ENCODE measurements at regions not wholly inside any gene's neighbourhood (a gene's known extent, or its start where the extent isn't known, plus 50 kb on each side); places are given as distances from the start of the nearest gene placed in this dataset.

DNA sequence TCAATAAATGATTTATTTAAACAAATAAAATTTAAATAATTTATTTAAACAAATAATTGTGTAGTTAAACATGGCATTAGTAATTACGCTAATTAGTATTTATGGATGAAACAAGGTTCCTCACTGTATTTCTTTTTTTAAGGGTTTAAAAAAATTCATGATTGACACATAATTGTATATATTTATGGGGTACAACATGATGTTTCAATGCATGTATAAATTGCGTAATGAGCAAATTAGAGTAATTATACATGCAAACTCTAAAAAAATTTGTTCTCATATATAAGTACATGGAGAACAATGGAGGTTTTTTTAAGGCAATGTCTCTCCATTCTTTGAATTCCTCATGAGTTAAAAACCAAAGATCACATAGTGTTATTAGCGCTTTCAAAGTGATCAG lies 115.7 kb upstream of the KLF3 start:
- Histone ChIP-seq H3K4me1 (ENCODE audit: insufficient read depth, low read length, severe bottlenecking) (no peaks in the 10 kb centered on the region), H3F3A (ENCODE audit: insufficient read depth, low read length) (no peaks in the 10 kb centered on the region), H3K4me2 (ENCODE audit: low read length) (no peak overlapping the region), H3K9ac (ENCODE audit: low read length) (no peak overlapping the region), H3K27ac (ENCODE audit: low read depth, low read length, poor library complexity, severe bottlenecking) (no peak overlapping the region), H4K20me1 (ENCODE audit: insufficient read depth, low read length) (no peaks in the 10 kb centered on the region), H3K36me3 (ENCODE audit: insufficient read depth, low read length) (no peaks in the 10 kb centered on the region), H3K79me2 (ENCODE audit: insufficient read depth, low read length) (no peaks in the 10 kb centered on the region), H3K9me2 (ENCODE audit: low read depth, low read length) (no peaks in the 10 kb centered on the region), H3K4me3 (ENCODE audit: low read depth, low read length, poor library complexity, severe bottlenecking) (no peak overlapping the region), H3K9me3 (ENCODE audit: low read length) (no peaks in the 10 kb centered on the region), H3K27me3 (ENCODE audit: insufficient read depth, low read length) (no peaks in the 10 kb centered on the region), H2AFZ (ENCODE audit: low read length) (no peak overlapping the region)
- no peak for TF ChIP-seq EZH2 (IDR thresholded peaks at IDR 0.05; ENCODE audit: borderline replicate concordance, low read length)

DNA sequence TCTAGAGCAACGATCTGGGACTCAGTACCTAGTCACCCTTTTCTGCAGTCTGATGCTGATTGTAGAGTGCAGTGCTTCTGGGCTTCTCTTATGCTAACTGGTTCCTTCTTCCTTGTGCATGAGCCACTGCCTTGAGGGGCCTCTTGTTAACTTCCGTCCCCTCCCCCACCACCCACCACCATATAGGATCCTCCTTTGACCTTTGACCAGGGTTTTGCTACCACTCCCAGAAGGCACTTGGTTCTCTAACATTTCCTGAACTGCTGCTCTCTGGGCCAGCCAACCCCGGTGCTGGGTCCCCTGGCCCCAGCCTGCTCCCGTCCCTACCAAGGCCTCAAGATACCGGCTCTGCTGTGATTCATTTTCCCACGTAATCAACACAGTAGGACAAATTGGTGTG lies 104.6 kb upstream of the KLF3 start:
- Histone ChIP-seq H3K27me3 (ENCODE audit: insufficient read depth, low read length) (no peaks in the 10 kb centered on the region), H3K9ac (ENCODE audit: low read length) (no peak overlapping the region), H3K4me3 (ENCODE audit: low read depth, low read length, poor library complexity, severe bottlenecking) (no peak overlapping the region), H3K36me3 (ENCODE audit: insufficient read depth, low read length) (no peaks in the 10 kb centered on the region), H3K4me1 (ENCODE audit: insufficient read depth, low read length, severe bottlenecking) (no peaks in the 10 kb centered on the region), H2AFZ (ENCODE audit: low read length) (no peak overlapping the region), H3K9me2 (ENCODE audit: low read depth, low read length) (no peaks in the 10 kb centered on the region), H3K9me3 (ENCODE audit: low read length) (no peaks in the 10 kb centered on the region), H3K79me2 (ENCODE audit: insufficient read depth, low read length) (no peaks in the 10 kb centered on the region), H4K20me1 (ENCODE audit: insufficient read depth, low read length) (no peaks in the 10 kb centered on the region), H3K4me2 (ENCODE audit: low read length) (no peak overlapping the region), H3F3A (ENCODE audit: insufficient read depth, low read length) (no peaks in the 10 kb centered on the region), H3K27ac (ENCODE audit: low read depth, low read length, poor library complexity, severe bottlenecking) (no peak overlapping the region)
- no peak for TF ChIP-seq EZH2 (IDR thresholded peaks at IDR 0.05; ENCODE audit: borderline replicate concordance, low read length)
- TF ChIP-seq, protein P1, sequence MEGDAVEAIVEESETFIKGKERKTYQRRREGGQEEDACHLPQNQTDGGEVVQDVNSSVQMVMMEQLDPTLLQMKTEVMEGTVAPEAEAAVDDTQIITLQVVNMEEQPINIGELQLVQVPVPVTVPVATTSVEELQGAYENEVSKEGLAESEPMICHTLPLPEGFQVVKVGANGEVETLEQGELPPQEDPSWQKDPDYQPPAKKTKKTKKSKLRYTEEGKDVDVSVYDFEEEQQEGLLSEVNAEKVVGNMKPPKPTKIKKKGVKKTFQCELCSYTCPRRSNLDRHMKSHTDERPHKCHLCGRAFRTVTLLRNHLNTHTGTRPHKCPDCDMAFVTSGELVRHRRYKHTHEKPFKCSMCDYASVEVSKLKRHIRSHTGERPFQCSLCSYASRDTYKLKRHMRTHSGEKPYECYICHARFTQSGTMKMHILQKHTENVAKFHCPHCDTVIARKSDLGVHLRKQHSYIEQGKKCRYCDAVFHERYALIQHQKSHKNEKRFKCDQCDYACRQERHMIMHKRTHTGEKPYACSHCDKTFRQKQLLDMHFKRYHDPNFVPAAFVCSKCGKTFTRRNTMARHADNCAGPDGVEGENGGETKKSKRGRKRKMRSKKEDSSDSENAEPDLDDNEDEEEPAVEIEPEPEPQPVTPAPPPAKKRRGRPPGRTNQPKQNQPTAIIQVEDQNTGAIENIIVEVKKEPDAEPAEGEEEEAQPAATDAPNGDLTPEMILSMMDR (IDR thresholded peaks at IDR 0.05; ENCODE audit: low read length) = no peak

DNA sequence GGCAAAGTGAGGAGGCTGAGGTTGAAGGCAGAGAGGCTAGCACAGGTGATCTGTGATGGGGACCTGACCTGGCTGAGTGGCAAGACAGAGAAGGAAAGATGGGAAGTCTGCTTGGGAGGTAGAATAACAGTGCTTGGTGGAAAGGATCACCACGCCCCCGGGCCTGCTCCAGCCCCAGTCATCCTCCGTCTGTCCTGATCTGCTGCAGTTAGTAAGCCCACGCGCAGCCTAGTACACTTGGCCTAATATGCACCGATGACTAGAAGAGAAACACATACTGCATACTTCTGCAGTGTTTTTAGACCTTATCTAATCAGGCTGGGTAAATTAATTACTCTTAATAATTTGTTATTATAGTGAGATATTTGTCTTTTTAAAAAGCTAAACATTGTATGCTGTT lies 103.7 kb upstream of the KLF3 start:
- Histone ChIP-seq H3K27me3 (ENCODE audit: insufficient read depth, low read length) (no peaks in the 10 kb centered on the region), H3K4me1 (ENCODE audit: insufficient read depth, low read length, severe bottlenecking) (no peaks in the 10 kb centered on the region), H2AFZ (ENCODE audit: low read length) (no peak overlapping the region), H3K36me3 (ENCODE audit: insufficient read depth, low read length) (no peaks in the 10 kb centered on the region), H4K20me1 (ENCODE audit: insufficient read depth, low read length) (no peaks in the 10 kb centered on the region), H3K9me2 (ENCODE audit: low read depth, low read length) (no peaks in the 10 kb centered on the region), H3K9me3 (ENCODE audit: low read length) (no peaks in the 10 kb centered on the region), H3K4me2 (ENCODE audit: low read length) (no peak overlapping the region), H3F3A (ENCODE audit: insufficient read depth, low read length) (no peaks in the 10 kb centered on the region), H3K9ac (ENCODE audit: low read length) (no peak overlapping the region), H3K79me2 (ENCODE audit: insufficient read depth, low read length) (no peaks in the 10 kb centered on the region), H3K27ac (ENCODE audit: low read depth, low read length, poor library complexity, severe bottlenecking) (no peak overlapping the region), H3K4me3 (ENCODE audit: low read depth, low read length, poor library complexity, severe bottlenecking) (no peak overlapping the region)
- no peak for TF ChIP-seq EZH2 (IDR thresholded peaks at IDR 0.05; ENCODE audit: borderline replicate concordance, low read length)
- TF ChIP-seq, protein P1 (IDR thresholded peaks at IDR 0.05; ENCODE audit: low read length) = no peak

DNA sequence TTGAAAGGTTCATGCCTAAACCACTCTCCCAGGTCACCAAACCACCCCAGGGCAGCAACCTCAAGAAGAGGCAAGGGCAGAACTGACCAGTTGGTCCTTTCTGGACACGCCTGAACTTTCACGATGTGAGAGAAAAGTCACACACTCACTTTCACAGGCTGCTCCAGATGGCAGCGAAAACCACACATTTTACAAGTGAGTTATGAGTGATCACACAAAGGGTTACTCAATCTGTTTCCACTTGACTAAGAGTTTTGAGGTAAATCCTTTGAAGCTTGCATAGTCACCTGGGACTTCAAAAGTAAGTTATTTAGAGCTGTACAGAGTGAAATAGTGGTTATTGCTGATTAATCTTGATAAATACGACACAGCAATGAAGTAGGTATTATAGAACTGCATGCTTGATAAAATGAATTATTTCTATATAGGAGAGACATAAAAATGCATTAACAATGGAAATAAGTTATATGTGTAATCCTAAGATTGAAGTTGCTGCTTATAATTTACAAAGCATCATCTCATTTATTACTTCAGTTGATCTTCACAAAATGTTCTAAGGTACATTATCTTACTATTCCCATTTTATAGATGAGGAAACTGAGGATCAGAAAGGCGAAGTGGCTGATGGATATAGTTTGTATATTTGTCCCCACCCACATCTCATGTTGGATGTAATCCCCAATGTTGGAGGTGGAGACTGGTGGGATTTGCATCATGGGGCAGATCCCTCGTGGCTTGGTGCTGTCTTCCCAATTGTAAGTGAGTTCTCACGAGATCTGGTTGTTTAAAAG lies 103.0 kb upstream of the KLF3 start:
- TF ChIP-seq EZH2 (IDR thresholded peaks at IDR 0.05; ENCODE audit: borderline replicate concordance, low read length) = no peak
- TF ChIP-seq, protein P1 (IDR thresholded peaks at IDR 0.05; ENCODE audit: low read length) = no peak

More for the DNA sequence above, 103.0 kb upstream of the KLF3 start:
- H3K27ac ChIP-seq (ENCODE audit: low read depth, low read length, poor library complexity, severe bottlenecking) = no peak overlapping the region
- no peak overlapping the region for H3K4me2 ChIP-seq (ENCODE audit: low read length)
- no peaks in the 10 kb centered on the region for H3K9me2 ChIP-seq (ENCODE audit: low read depth, low read length)
- no peak overlapping the region for H3K4me3 ChIP-seq (ENCODE audit: low read depth, low read length, poor library complexity, severe bottlenecking)
- no peaks in the 10 kb centered on the region for H3K79me2 ChIP-seq (ENCODE audit: insufficient read depth, low read length)
- no peak overlapping the region for H2AFZ ChIP-seq (ENCODE audit: low read length)
- no peaks in the 10 kb centered on the region for H3K4me1 ChIP-seq (ENCODE audit: insufficient read depth, low read length, severe bottlenecking)
- H4K20me1 ChIP-seq (ENCODE audit: insufficient read depth, low read length) = no peaks in the 10 kb centered on the region
- H3F3A ChIP-seq (ENCODE audit: insufficient read depth, low read length) = no peaks in the 10 kb centered on the region
- H3K9ac ChIP-seq (ENCODE audit: low read length) = no peak overlapping the region
- no peaks in the 10 kb centered on the region for H3K9me3 ChIP-seq (ENCODE audit: low read length)
- H3K27me3 ChIP-seq (ENCODE audit: insufficient read depth, low read length) = no peaks in the 10 kb centered on the region
- no peaks in the 10 kb centered on the region for H3K36me3 ChIP-seq (ENCODE audit: insufficient read depth, low read length)

Data from OCI-LY1 (cell line).